ENCODE measurements at regions not wholly inside any gene's neighbourhood (a gene's known extent, or its start where the extent isn't known, plus 50 kb on each side); places are given as distances from the start of the nearest gene placed in this dataset.
A peak's percentile ranks its signal among the peaks of the same experiment; 100 is the strongest.

GRCh38 chr1:189811960-189812359 is 665.7 kb downstream of the BRINP3 start:
- DNase-seq = no peak

DNA sequence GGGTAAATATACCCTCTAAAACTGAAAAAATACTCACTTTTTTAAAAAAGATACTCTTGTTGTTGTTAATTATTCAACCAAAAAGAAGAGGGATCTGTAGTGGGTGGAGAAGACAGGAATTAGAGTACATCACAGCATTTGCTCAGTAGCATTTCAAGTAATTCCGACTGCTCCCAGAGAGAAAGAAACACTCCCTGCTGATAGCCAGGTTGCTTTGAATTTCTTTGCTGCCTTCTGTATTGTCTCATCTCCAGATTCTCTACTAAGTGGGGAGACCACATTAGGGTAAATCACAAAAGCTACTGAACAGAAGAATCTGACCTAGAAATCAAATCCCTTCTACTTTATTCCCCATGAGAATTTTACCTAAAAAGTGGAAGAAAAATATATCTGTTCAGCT is 661.1 kb downstream of the BRINP3 start:
- no peak for DNase-seq

DNA sequence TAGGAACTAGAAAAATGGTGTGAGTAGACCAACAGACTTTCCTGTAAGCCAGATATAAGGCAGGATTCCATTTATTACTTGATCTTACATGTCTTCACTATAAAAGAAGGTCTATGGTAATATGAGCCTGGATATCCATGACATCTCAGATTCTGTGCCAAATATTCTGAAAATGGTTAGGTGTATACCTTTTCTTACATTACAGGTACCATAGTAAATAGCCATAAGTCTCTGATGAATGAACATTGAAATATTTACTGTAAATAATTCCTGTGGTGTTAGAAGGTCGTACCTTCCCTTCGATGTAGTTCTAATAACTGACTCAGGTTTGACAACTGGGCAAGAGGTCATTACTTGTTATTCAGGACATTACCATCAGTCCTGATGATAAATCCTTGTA is 657.9 kb downstream of the BRINP3 start:
- no peak for DNase-seq

- no peak for DNase-seq
Measured at GRCh38 chr1:189821833-189822232, 655.8 kb downstream of the BRINP3 start.

DNA sequence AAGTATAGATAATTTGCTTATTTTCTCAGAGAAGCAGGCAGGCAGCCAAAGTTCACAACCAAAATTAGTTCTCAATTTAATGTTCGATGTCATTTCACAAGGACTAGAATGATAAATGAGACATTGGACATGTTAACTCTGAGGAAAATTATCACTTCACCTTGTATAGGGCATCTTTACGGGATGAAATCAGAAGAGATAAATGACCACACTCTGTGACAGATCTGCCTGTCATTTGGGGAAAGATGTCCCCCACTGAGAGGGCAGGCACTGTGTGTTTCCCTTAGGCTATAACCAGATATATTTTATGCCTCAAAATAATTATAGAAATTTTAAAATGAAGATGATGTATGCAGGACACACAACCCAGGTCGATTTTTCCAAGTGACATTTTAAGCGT is 642.9 kb downstream of the BRINP3 start:
- DNase-seq = no peak

GRCh38 chr1:189847613-189848012 is 630.1 kb downstream of the BRINP3 start:
- no peak for DNase-seq

DNA sequence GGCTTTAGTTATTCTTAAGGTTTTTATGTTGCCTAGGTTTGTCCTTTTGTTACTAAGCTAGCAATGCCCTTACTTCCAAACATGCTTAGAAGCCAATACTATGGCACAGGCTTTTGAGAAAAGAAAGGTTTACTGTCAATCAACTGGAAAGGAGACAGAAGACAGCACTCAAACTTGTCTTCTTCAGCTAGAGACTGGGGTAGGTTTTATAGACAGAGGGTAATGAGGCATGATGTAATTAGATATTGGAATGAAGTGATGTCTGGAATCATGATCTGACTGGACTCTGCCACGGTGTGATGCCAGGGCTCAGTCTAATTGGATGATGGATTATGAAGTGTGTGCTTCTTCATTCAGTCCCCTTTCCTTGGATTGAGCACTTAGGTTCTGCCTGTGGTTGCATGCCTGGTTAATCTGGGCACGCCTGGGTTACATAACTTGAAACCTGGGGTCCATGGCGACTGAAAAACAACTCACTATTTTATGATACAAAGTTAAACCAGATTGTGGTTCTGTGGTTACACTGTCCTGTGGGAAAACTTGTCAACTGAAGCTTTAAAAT is 625.8 kb downstream of the BRINP3 start:
- DNase-seq = no peak

- peak; percentile 41 for DNase-seq
Measured at GRCh38 chr1:189859385-189859977, 618.2 kb downstream of the BRINP3 start.

DNA sequence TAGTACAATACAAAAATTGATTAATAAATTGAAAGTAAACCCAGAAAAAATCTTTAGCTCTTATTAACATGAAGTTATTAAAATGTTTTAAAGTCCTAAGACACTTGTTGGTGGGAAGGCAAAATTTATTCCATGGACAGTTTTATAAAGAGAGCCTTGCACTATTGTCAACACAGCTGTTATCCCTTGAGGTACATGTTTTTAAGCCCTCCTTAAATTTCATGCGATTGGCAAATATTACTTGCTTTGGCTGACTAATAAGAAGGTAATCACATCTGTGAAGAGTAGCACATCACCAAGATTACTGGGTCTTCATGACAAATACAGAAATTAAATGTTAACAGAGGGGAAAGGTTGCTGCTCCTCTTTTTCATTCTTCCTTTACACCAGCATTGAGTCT is 611.1 kb downstream of the BRINP3 start:
- DNase-seq = no peak

DNA sequence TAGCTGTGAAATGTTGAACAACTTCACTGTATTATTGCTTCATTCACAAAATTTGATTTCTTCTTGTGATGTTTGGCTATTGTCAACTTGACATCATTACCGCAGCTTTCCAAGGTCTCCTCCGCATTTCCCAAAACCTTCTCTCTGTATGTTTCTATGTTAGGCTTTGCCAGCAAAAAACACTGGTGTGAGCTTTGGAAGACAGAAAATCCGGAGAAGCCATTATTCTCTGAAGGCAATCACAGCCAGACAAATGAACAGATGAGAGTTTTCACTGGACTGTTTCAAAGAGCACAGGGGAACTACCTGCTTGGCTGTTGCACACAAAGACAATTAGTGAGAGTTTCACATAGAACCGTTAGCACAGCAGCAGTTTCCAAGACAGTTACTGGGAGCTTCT is 609.6 kb downstream of the BRINP3 start:
- no peak for DNase-seq

- no peak for DNase-seq
Measured at GRCh38 chr1:189874715-189875435, 602.8 kb downstream of the BRINP3 start.

DNA sequence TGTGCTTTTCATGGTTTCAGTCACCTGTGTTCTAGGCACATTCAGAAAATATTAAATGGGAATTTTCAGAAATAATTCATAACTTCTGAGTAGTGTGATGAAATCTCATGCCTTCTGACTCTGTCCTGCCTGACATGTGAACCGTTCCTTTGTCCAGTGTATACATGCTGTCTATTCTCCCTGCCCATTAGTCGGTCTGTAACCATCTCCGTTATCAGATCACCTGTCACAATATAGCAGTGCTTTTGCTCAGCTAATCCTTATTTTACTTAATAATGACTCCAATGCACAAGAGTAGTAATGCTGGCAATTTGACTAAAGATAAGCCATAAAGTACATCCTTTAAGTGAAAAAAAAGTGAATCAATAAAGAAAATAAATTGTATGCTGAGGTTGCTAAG is 597.5 kb downstream of the BRINP3 start:
- no peak for DNase-seq

DNA sequence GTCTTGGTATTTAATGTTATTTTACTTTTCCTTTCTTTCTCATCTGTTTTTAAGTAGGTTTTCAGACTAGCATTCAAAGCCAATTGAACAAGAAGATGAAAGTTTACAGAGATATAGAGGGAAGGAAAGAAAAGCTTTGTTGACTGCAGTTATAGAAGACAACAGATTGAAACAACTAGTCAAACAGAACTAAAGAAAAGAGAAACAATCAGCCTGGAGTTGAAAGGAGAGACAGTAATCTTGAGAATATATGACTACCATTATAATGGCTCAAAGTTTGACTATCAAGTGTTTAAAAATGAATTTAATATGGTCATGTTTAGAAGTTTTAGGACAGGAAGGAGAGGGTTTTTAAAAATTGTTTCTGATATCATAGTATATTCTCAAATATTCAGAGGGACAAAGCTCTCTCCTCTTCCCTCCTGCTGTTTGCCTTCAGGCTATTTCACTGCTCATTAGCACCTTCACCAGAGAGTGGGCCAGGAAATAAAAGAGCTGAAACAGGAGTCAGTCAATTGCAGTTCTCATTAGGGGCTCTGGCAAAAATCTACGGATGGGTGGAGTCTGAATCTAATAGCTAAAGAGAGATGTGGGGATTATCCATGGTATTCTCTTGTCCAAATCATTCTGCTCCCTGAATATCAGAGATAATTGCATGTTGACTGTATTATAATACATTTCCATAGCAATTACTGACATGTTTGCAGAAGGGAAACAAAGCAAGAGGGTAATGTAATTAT is 577.8 kb downstream of the BRINP3 start:
- DNase-seq = no peak

DNA sequence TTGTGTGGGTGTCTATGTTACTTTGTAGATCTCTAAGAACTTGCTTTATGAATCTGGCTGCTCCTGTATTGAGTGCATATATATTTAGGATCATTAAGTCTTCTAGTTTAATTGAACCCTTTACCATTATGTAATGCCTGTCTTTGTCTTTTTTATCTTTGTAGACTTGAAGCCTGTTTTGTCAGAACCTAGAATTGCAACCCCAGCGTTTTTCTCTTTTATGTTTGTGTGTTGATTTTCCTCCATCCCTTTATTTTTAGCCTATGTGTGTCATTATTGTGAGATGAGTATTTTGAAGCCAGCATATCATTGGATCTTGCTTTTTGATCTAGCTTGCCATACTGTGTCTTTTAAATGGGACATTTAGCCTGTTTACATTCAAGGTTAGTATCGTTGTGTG is 573.2 kb downstream of the BRINP3 start:
- DNase-seq = no peak

DNA sequence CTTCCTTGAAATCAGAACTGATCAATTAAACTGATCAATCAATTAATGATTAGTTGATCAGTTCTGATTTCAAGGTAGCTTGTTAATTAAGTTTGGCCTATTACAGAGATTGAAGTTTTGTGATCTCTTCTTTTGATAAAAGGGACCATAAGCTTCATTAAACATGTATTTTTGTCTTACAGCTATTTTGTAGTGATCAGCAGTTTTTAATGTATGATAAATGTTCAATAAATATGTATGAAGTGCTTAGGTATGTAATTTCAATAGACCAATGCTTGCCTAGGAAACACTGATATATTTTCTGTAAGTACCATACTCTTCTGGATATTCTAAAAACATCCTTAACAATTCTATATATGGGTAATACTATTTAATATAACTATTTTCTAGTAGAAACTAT is 569.6 kb downstream of the BRINP3 start:
- DNase-seq = no peak

- DNase-seq = no peak
Measured at GRCh38 chr1:189921613-189922012, 556.1 kb downstream of the BRINP3 start.

DNA sequence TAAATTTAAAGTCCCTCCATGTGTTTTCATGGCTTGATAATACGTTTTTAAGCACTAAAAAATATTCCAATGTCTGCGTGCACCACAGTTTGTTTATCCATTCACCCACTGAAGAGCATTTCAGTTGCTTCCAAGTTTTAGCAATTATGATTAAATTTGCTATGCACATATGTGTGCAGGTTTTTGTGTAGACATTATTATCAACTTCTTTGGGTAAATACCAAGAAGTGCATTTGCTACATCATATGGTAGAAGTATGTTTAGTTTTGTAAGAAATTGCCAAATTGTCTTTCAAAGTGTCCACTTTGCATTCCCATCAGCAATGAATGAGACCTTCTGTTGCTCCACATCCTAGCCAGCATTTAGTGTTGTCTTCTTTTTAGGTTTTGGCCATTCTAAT is 550.0 kb downstream of the BRINP3 start:
- no peak for DNase-seq

DNA sequence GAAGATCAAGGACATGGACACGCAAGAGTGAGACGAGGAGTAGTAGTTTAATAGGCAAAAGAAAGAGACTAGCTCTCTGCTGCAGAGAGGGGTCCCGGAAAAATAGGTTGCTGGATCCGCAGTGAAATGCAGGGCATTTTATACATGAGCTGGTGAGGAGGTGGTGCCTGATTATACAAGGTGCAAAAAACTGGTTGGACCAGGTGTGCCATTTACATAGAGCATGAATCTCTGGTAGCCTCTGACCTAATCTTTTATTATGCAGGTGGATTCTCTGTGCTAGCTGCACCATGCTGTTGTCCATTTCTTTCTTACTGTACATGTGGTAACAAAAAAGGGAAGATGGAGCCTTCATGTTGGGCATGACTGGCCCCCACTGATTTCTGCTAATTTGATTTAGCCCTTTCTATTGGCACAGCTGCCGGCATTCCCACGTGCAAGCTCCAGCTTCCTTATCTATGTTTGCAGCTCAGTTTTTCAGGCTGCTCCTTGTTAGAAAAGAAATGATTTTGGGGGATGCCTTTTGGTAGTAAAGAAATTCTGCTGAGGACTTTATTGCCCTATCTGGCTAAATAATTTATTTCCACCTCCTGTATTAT is 548.1 kb downstream of the BRINP3 start:
- no peak for DNase-seq

DNA sequence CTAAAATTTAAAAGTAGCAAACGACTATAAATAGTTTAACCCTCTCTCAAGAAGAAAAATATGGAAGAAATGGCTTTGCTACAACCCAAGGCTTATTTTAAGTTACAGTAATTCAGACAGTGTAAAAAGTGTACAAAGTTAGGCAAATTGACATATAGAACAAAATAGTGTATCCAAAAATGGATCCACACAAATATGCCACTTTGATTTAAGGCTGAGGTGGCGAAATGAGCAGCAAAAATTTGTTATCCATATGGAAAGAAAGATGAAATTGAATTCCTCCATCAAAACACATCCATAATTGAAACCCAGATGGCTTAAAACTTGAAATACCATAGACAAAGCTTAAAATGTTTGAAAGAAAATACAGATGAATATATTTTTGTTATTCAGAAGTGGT is 540.8 kb downstream of the BRINP3 start:
- no peak for DNase-seq

- DNase-seq = no peak
Measured at GRCh38 chr1:189939967-189940366, 537.7 kb downstream of the BRINP3 start.

DNA sequence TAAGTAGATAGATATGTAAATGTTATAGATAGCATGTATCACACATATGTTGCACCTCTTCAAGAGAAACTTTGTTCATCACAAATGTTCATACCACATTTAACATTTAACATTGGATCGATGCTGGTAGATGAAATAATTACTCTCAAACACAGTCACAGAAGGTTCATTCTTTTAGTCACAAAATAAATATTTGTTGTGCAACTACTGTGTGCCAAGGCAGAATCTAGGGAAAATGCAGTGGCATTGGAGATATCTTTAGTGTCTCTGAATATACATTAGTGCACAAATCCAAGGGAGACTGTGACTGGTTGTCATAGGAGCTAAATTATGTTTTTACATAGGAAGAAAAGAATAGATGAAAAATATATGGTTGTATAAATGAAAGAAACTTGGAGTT is 535.7 kb downstream of the BRINP3 start:
- DNase-seq = no peak

GRCh38 chr1:189958756-189959155 is 518.9 kb downstream of the BRINP3 start:
- DNase-seq = no peak

DNA sequence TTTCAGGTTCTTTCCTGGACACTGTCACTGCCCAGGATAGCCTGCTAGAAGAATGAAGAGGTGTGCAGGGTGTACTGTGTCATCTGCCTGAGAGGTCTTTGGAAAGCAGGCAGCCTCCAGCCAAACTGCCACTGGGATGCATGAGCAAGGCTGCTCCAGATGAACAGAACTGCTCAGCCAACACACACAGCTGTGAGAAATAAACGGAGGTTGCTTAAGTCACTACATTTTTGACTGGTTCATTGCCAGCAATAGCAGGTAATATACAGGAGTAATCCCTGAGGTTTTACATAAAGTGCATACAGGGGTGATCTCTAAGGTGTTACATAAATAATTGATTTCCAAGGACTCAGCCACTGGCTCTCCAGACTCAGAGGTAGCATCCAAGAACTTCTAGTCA is 516.9 kb downstream of the BRINP3 start:
- no peak for DNase-seq

- no peak for DNase-seq
Measured at GRCh38 chr1:189962181-189962580, 515.5 kb downstream of the BRINP3 start.
